HL-60 (cell line): ENCODE measurements at regions not wholly inside any gene's neighbourhood (a gene's known extent, or its start where the extent isn't known, plus 50 kb on each side); places are given as distances from the start of the nearest gene placed in this dataset.

Experiments used
- DNase-seq, 2 experiments: peaks; one replicate each; pipeline ENCODE4 v3.0.0-alpha.2; 2010 to 2020; ENCODE audit warnings: low read depth in 1 of 2, low spot score in 1 of 2
- H3K27ac ChIP-seq: fragments of 250-450 bp; sonication (Bioruptor Pico); replicated peaks from 2 replicates; pipeline ENCODE4 v1.5.1; 2020; ENCODE audit warnings: mild to moderate bottlenecking, moderate library complexity
- H3K27me3 ChIP-seq: fragments of 250-450 bp; sonication (Bioruptor Pico); 2 replicates; pipeline ENCODE4 v1.5.1; 2021; ENCODE audit warnings: mild to moderate bottlenecking, moderate library complexity; ENCODE audit not compliant: insufficient read depth, poor library complexity, severe bottlenecking
- H3K4me3 ChIP-seq: replicated peaks from 2 replicates; pipeline ENCODE4 v1.5.1; 2011; ENCODE audit warnings: mild to moderate bottlenecking, control low read depth, low read length; ENCODE audit not compliant: insufficient read depth
- CTCF ChIP-seq: IDR thresholded peaks from one replicate; pipeline ENCODE4 v1.5.1; 2011; ENCODE audit warnings: low read length, control low read depth, inconsistent platforms; ENCODE audit not compliant: insufficient read depth
- GABPA ChIP-seq: IDR thresholded peaks from 2 replicates; pipeline ENCODE4 v1.6.1; 2012; ENCODE audit warnings: low read depth
- POLR2AphosphoS5 ChIP-seq: IDR thresholded peaks from 2 replicates; pipeline ENCODE4 v1.6.1; 2012; ENCODE audit warnings: low read depth
- SPI1 ChIP-seq: IDR thresholded peaks from 2 replicates; pipeline ENCODE4 v1.6.1; 2012; ENCODE audit warnings: low read depth, mild to moderate bottlenecking, borderline replicate concordance
- TF ChIP-seq, protein P1 (sequence below): IDR thresholded peaks from 2 replicates; pipeline ENCODE4 v1.6.1; 2012; ENCODE audit warnings: low read depth; ENCODE audit not compliant: insufficient replicate concordance

GRCh38 chr11:70886256-70886655, 366.1 kb downstream of the SHANK2 start:
- H3K27ac ChIP-seq, result no peak overlapping the region
- no peaks in the 10 kb centered on the region for H3K27me3 ChIP-seq
- H3K4me3 ChIP-seq, result no peak overlapping the region
- TF ChIP-seq SPI1 (no peak), POLR2AphosphoS5 (no peak)
- no peak for DNase-seq

GRCh38 chr11:70886676-70887541, 365.5 kb downstream of the SHANK2 start:
- Histone ChIP-seq H3K27me3 (no peaks in the 10 kb centered on the region), H3K27ac (no peak overlapping the region), H3K4me3 (no peak overlapping the region)
- DNase-seq, result no peak
- TF ChIP-seq SPI1 (no peak), CTCF (no peak), POLR2AphosphoS5 (no peak), GABPA (no peak)
- TF ChIP-seq, protein P1, sequence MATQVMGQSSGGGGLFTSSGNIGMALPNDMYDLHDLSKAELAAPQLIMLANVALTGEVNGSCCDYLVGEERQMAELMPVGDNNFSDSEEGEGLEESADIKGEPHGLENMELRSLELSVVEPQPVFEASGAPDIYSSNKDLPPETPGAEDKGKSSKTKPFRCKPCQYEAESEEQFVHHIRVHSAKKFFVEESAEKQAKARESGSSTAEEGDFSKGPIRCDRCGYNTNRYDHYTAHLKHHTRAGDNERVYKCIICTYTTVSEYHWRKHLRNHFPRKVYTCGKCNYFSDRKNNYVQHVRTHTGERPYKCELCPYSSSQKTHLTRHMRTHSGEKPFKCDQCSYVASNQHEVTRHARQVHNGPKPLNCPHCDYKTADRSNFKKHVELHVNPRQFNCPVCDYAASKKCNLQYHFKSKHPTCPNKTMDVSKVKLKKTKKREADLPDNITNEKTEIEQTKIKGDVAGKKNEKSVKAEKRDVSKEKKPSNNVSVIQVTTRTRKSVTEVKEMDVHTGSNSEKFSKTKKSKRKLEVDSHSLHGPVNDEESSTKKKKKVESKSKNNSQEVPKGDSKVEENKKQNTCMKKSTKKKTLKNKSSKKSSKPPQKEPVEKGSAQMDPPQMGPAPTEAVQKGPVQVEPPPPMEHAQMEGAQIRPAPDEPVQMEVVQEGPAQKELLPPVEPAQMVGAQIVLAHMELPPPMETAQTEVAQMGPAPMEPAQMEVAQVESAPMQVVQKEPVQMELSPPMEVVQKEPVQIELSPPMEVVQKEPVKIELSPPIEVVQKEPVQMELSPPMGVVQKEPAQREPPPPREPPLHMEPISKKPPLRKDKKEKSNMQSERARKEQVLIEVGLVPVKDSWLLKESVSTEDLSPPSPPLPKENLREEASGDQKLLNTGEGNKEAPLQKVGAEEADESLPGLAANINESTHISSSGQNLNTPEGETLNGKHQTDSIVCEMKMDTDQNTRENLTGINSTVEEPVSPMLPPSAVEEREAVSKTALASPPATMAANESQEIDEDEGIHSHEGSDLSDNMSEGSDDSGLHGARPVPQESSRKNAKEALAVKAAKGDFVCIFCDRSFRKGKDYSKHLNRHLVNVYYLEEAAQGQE, result no peak

GRCh38 chr11:70887542-70887827, 364.9 kb downstream of the SHANK2 start:
- Histone ChIP-seq H3K4me3 (no peak overlapping the region), H3K27me3 (no peaks in the 10 kb centered on the region), H3K27ac (no peak overlapping the region)
- TF ChIP-seq POLR2AphosphoS5, result no peak
- no peak for TF ChIP-seq GABPA
- TF ChIP-seq, protein P1, result no peak
- TF ChIP-seq SPI1, result no peak
- no peak for TF ChIP-seq CTCF
- no peak for DNase-seq

DNA sequence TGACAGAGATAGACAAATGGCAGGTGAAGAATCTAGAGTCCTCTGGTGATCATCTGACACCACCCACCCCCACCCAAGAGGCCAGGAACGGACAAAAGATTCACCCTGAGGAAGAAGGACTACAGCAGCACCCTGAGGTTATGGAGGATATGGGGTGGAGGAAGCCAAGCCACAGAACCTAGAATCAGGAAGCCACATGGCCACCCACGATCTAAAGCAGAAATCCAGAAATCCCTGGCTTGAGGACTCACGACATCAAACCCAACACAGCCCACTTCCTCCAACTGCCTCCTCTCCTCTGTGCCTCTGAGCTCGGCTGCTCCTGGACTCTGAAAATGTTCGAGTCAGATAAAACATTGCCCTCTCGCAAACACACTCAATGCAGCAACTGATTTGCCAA, 364.3 kb downstream of the SHANK2 start:
- H3K27me3 ChIP-seq, result no peaks in the 10 kb centered on the region
- H3K4me3 ChIP-seq, result no peak overlapping the region
- DNase-seq, result no peak
- TF ChIP-seq GABPA, result no peak
- no peak overlapping the region for H3K27ac ChIP-seq

DNA sequence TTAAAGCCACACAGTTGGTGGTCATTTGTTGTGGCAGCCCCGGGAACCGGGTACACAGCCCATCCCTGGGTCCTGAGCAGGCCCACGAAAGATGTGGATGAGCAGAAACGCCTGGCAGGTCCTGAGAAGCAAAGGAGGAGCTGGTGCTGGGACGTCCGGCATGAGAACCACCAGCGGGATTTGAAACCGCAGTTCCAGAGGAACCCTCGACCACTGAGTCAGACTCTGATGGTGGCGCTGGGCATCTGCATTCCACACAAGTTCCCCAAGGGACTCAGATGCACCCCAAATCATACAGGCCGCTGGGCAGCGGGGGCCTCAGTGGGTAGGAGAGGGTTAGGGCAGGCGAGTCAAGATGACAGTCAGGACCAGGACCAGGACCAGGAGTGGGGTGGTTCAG, 363.0 kb downstream of the SHANK2 start:
- DNase-seq, result no peak
- TF ChIP-seq, protein P1, result no peak
- TF ChIP-seq SPI1 (no peak), POLR2AphosphoS5 (no peak), CTCF (no peak), GABPA (no peak)
- no peaks in the 10 kb centered on the region for H3K27me3 ChIP-seq
- H3K27ac ChIP-seq, result no peak overlapping the region
- no peak overlapping the region for H3K4me3 ChIP-seq
